ENCODE measurements at regions not wholly inside any gene's neighbourhood (a gene's known extent, or its start where the extent isn't known, plus 50 kb on each side); places are given as distances from the start of the nearest gene placed in this dataset.

DNA sequence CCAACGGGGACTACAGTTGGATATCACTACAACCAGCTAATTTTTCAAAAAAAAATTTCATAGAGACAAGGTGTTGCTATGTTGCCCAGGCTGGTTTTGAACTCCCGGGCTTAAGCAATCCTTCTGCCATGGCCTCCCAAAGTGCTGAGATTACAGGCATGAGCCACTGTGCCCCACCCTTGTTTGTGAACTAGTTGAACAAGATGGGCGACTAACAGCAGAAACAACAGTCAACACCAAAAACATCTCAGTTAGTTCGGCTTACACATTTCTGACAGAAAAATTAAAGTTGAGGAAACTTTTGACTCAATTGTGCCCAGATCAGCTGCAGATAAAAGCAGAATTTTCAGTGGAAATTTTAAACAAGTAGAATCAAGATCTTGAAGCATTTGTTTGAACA lies 470.1 kb downstream of the TLE4 start:
- Histone ChIP-seq H3K9me2 (ENCODE audit: insufficient read depth) (no peaks in the 10 kb centered on the region), H4K20me1 (ENCODE audit: insufficient read depth) (no peaks in the 10 kb centered on the region), H3K4me1 (replicated peaks; ENCODE audit: insufficient read depth) (no peaks in the 10 kb centered on the region), H2AFZ (no peak overlapping the region), H3K27me3 (ENCODE audit: insufficient read depth, low read depth) (0 out of 2 replicates have a peak, but pooled peaks cover 4% of the 10 kb centered on the region), H3K79me2 (ENCODE audit: low read depth) (no peaks in the 10 kb centered on the region), H3K27ac (no peak overlapping the region), H3K4me2 (no peak overlapping the region), H3K9me3 (ENCODE audit: insufficient read depth, low read depth) (no peaks in the 10 kb centered on the region), H3K4me3 (no peak overlapping the region), H3K36me3 (ENCODE audit: low read depth) (no peaks in the 10 kb centered on the region), H3F3A (ENCODE audit: insufficient read depth, low read depth) (no peaks in the 10 kb centered on the region)
- TF ChIP-seq, protein P1, sequence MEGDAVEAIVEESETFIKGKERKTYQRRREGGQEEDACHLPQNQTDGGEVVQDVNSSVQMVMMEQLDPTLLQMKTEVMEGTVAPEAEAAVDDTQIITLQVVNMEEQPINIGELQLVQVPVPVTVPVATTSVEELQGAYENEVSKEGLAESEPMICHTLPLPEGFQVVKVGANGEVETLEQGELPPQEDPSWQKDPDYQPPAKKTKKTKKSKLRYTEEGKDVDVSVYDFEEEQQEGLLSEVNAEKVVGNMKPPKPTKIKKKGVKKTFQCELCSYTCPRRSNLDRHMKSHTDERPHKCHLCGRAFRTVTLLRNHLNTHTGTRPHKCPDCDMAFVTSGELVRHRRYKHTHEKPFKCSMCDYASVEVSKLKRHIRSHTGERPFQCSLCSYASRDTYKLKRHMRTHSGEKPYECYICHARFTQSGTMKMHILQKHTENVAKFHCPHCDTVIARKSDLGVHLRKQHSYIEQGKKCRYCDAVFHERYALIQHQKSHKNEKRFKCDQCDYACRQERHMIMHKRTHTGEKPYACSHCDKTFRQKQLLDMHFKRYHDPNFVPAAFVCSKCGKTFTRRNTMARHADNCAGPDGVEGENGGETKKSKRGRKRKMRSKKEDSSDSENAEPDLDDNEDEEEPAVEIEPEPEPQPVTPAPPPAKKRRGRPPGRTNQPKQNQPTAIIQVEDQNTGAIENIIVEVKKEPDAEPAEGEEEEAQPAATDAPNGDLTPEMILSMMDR (conservative IDR thresholded peaks at IDR 0.05) = no peak
- no peak for TF ChIP-seq EZH2 (IDR thresholded peaks at IDR 0.05; ENCODE audit: low read depth)
- no TSS peak for BruUV-seq (replicated peaks)
- POLR2A ChIA-PET (ENCODE audit: unreplicated experiment) = no interaction called here
- CTCF ChIA-PET = no interaction called here
- DNase-seq = no peak
- intact Hi-C loops (cut with micrococcal nuclease; ENCODE audit: unreplicated experiment) = no loop called here

DNA sequence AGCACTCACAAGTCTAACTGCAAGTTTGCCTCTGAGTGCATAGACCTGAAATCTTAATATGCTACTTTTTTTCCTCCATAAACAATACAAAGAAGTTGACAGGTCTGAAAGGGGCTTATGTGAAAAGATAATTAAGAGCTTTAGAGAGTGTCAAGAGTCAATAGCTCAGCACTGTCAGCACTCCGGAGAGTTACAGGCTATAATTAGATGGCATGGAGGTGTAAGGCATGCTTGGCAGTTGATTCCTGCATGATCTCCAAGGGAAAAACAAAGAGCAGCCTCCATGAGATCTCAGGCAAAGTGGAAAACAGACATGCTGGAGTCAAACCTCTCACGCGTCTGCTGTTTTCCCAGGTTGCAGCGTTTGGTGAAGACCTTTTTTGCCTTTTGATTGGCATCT lies 468.7 kb downstream of the TLE4 start:
- POLR2A ChIA-PET (ENCODE audit: unreplicated experiment) = no interaction called here
- H3K36me3 ChIP-seq (ENCODE audit: low read depth) = no peaks in the 10 kb centered on the region
- H3F3A ChIP-seq (ENCODE audit: insufficient read depth, low read depth) = no peaks in the 10 kb centered on the region
- no peak overlapping the region for H3K4me3 ChIP-seq
- H4K20me1 ChIP-seq (ENCODE audit: insufficient read depth) = no peaks in the 10 kb centered on the region
- no peak for TF ChIP-seq EZH2 (IDR thresholded peaks at IDR 0.05; ENCODE audit: low read depth)
- TF ChIP-seq, protein P1 (conservative IDR thresholded peaks at IDR 0.05) = no peak
- H3K9me3 ChIP-seq (ENCODE audit: insufficient read depth, low read depth) = no peaks in the 10 kb centered on the region
- H3K9me2 ChIP-seq (ENCODE audit: insufficient read depth) = no peaks in the 10 kb centered on the region
- no peak overlapping the region for H2AFZ ChIP-seq
- CTCF ChIA-PET = no interaction called here
- no TSS peak for BruUV-seq (replicated peaks)
- DNase-seq = no peak
- H3K27ac ChIP-seq = no peak overlapping the region
- H3K4me1 ChIP-seq (replicated peaks; ENCODE audit: insufficient read depth) = no peaks in the 10 kb centered on the region
- 0 out of 2 replicates have a peak, but pooled peaks cover 4% of the 10 kb centered on the region for H3K27me3 ChIP-seq (ENCODE audit: insufficient read depth, low read depth)
- no peak overlapping the region for H3K4me2 ChIP-seq
- no peaks in the 10 kb centered on the region for H3K79me2 ChIP-seq (ENCODE audit: low read depth)
- intact Hi-C loops (cut with micrococcal nuclease; ENCODE audit: unreplicated experiment) = no loop called here

DNA sequence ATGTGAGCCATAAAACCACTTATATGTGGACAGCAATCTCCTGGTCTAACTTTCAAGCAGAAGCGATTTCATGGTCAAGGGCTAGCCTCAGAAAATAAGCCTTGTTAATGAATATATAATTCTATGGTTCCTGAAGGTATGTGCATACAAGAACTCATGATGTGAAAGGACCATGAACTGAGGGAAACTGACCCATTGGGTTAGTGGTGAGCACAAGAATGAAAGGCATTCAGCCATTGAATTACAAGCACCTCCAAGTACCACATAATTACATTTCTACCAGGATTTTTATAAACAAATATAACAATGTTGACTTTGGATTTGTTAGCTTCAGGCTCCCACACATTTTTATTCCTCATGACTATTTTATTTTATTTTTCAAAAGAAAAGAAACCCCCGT lies 459.0 kb downstream of the TLE4 start:
- H3K79me2 ChIP-seq (ENCODE audit: low read depth) = no peaks in the 10 kb centered on the region
- no TSS peak for BruUV-seq (replicated peaks)
- H3K9me2 ChIP-seq (ENCODE audit: insufficient read depth) = no peaks in the 10 kb centered on the region
- H4K20me1 ChIP-seq (ENCODE audit: insufficient read depth) = no peaks in the 10 kb centered on the region
- no peaks in the 10 kb centered on the region for H3F3A ChIP-seq (ENCODE audit: insufficient read depth, low read depth)
- H3K27ac ChIP-seq = no peak overlapping the region
- H3K4me3 ChIP-seq = no peak overlapping the region
- no peaks in the 10 kb centered on the region for H3K36me3 ChIP-seq (ENCODE audit: low read depth)
- TF ChIP-seq EZH2 (IDR thresholded peaks at IDR 0.05; ENCODE audit: low read depth) = no peak
- TF ChIP-seq, protein P1 (conservative IDR thresholded peaks at IDR 0.05) = no peak
- no peak overlapping the region for H2AFZ ChIP-seq
- intact Hi-C loops (cut with micrococcal nuclease; ENCODE audit: unreplicated experiment) = no loop called here
- no peaks in the 10 kb centered on the region for H3K27me3 ChIP-seq (ENCODE audit: insufficient read depth, low read depth)
- no peaks in the 10 kb centered on the region for H3K4me1 ChIP-seq (replicated peaks; ENCODE audit: insufficient read depth)
- CTCF ChIA-PET = no interaction called here
- no peaks in the 10 kb centered on the region for H3K9me3 ChIP-seq (ENCODE audit: insufficient read depth, low read depth)
- DNase-seq = no peak
- POLR2A ChIA-PET (ENCODE audit: unreplicated experiment) = no interaction called here
- H3K4me2 ChIP-seq = no peak overlapping the region
